ENCODE measurements at regions not wholly inside any gene's neighbourhood (a gene's known extent, or its start where the extent isn't known, plus 50 kb on each side); places are given as distances from the start of the nearest gene placed in this dataset.
"Not testable (repeated sequence)": the region's sequence is repeated elsewhere in the genome, so short reads cannot be mapped to it uniquely, and the experiment has no call there.

GRCh38 chr9:29322240-29322639 is 1749.0 kb upstream of the C9orf72 start:
- no peak for DNase-seq

- DNase-seq: no peak
These were observed 1752.6 kb upstream of the C9orf72 start for GRCh38 chr9:29325894-29326293.

GRCh38 chr9:29332789-29333188 is 1759.5 kb upstream of the C9orf72 start:
- no peak for DNase-seq

- DNase-seq: no peak
These were observed 1763.0 kb upstream of the C9orf72 start for GRCh38 chr9:29336281-29336680.

- DNase-seq: no peak
These were observed 1766.1 kb upstream of the C9orf72 start for GRCh38 chr9:29339387-29339786.

- no peak for DNase-seq
These were observed 1775.7 kb upstream of the C9orf72 start for GRCh38 chr9:29348999-29349398.

- no peak for DNase-seq
These were observed 1816.1 kb upstream of the C9orf72 start for GRCh38 chr9:29389421-29389820.

- DNase-seq: no peak
These were observed 1817.6 kb upstream of the C9orf72 start for GRCh38 chr9:29390859-29391258.

- DNase-seq: no peak
These were observed 1819.8 kb upstream of the C9orf72 start for GRCh38 chr9:29393064-29393463.

- DNase-seq: no peak
These were observed 1821.6 kb upstream of the C9orf72 start for GRCh38 chr9:29394855-29395254.

GRCh38 chr9:29397148-29397547 is 1823.9 kb upstream of the C9orf72 start:
- no peak for DNase-seq

GRCh38 chr9:29416204-29416603 is 1842.9 kb upstream of the C9orf72 start:
- no peak for DNase-seq

- no peak for DNase-seq
These were observed 1849.2 kb upstream of the C9orf72 start for GRCh38 chr9:29422438-29422837.

GRCh38 chr9:29432191-29432590 is 1858.9 kb upstream of the C9orf72 start:
- DNase-seq: no peak

GRCh38 chr9:29432656-29433055 is 1859.4 kb upstream of the C9orf72 start:
- not testable (repeated sequence) for DNase-seq

GRCh38 chr9:29435368-29435767 is 1862.1 kb upstream of the C9orf72 start:
- DNase-seq: no peak

- DNase-seq: no peak
These were observed 1864.2 kb upstream of the C9orf72 start for GRCh38 chr9:29437526-29437925.

GRCh38 chr9:29439961-29440360 is 1866.7 kb upstream of the C9orf72 start:
- no peak for DNase-seq

GRCh38 chr9:29440449-29440848 is 1867.2 kb upstream of the C9orf72 start:
- DNase-seq: no peak

- no peak for DNase-seq
These were observed 1872.5 kb upstream of the C9orf72 start for GRCh38 chr9:29445751-29446150.

- no peak for DNase-seq
These were observed 1876.0 kb upstream of the C9orf72 start for GRCh38 chr9:29449306-29449705.

GRCh38 chr9:29450343-29450875 is 1877.1 kb upstream of the C9orf72 start:
- not testable (repeated sequence) for DNase-seq

GRCh38 chr9:29456940-29457339 is 1883.7 kb upstream of the C9orf72 start:
- no peak for DNase-seq

- no peak for DNase-seq
These were observed 1902.2 kb upstream of the C9orf72 start for GRCh38 chr9:29475471-29475870.
